ENCODE measurements at regions not wholly inside any gene's neighbourhood (a gene's known extent, or its start where the extent isn't known, plus 50 kb on each side); places are given as distances from the start of the nearest gene placed in this dataset.

- no peaks in the 10 kb centered on the region for H3K27me3 ChIP-seq (ENCODE audit: control insufficient read depth, insufficient read depth, low read length)
- TF ChIP-seq, protein P1, sequence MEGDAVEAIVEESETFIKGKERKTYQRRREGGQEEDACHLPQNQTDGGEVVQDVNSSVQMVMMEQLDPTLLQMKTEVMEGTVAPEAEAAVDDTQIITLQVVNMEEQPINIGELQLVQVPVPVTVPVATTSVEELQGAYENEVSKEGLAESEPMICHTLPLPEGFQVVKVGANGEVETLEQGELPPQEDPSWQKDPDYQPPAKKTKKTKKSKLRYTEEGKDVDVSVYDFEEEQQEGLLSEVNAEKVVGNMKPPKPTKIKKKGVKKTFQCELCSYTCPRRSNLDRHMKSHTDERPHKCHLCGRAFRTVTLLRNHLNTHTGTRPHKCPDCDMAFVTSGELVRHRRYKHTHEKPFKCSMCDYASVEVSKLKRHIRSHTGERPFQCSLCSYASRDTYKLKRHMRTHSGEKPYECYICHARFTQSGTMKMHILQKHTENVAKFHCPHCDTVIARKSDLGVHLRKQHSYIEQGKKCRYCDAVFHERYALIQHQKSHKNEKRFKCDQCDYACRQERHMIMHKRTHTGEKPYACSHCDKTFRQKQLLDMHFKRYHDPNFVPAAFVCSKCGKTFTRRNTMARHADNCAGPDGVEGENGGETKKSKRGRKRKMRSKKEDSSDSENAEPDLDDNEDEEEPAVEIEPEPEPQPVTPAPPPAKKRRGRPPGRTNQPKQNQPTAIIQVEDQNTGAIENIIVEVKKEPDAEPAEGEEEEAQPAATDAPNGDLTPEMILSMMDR (conservative IDR thresholded peaks at IDR 0.05 in 1 of 2, IDR thresholded peaks at IDR 0.05 in 1 of 2; ENCODE audit: low read depth in 1 of 2, low read length in 2 of 2) = no peak
- TF ChIP-seq EZH2 (IDR thresholded peaks at IDR 0.05; ENCODE audit: low read length, missing control alignments) = no peak
- H4K20me1 ChIP-seq (ENCODE audit: control insufficient read depth, extremely low read depth, insufficient read depth, low read length) = no peaks in the 10 kb centered on the region
These were observed 222.4 kb upstream of the NCKAP5 start for GRCh38 chr2:133790711-133791110.

DNA sequence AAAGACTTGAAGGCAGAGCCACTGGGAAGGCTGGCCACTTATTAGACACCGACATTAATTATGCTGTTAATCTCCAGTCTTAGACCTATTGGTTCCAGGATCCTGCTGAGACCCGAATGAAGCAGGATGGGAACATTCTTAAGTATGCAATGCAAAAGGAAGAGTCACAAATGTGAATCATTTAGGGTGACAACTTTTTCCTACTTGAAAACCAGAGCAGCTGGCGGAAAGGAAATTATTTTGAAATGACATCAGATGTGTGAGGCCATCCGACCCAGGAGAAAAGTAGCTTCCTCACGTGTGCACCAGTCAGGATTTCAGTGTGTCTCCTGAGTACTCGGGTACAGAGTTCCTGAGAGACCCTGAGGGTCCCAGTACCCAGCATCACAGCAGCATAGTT, 222.9 kb upstream of the NCKAP5 start:
- H3K9ac ChIP-seq (ENCODE audit: insufficient read depth, low read length) = no peak overlapping the region
- peak overlapping the region; percentile 34 for H3K27ac ChIP-seq (ENCODE audit: insufficient read depth, low read length)
- no peaks in the 10 kb centered on the region for H3K79me2 ChIP-seq (ENCODE audit: control insufficient read depth, insufficient read depth, low read length)
- no peaks in the 10 kb centered on the region for H3K27me3 ChIP-seq (ENCODE audit: control insufficient read depth, insufficient read depth, low read length)
- no peaks in the 10 kb centered on the region for H3K36me3 ChIP-seq (ENCODE audit: control insufficient read depth, insufficient read depth, low read length)
- peak overlapping the region; percentile 42 for H2AFZ ChIP-seq (ENCODE audit: low read length)
- H3K4me3 ChIP-seq (replicated peaks in 1 of 4; ENCODE audit: control extremely low read depth in 1 of 4, insufficient read depth in 1 of 4, low read depth in 3 of 4, low read length in 4 of 4) = no peak overlapping the region
- DNase-seq (ENCODE audit: low read depth in 2 of 2) = peak; percentile 34 to 83
- H4K20me1 ChIP-seq (ENCODE audit: control insufficient read depth, extremely low read depth, insufficient read depth, low read length) = no peaks in the 10 kb centered on the region
- H3K4me2 ChIP-seq (ENCODE audit: extremely low read depth, insufficient read depth, low read length) = peak overlapping the region; percentile 20
- TF ChIP-seq, protein P1 (conservative IDR thresholded peaks at IDR 0.05 in 1 of 2, IDR thresholded peaks at IDR 0.05 in 1 of 2; ENCODE audit: low read depth in 1 of 2, low read length in 2 of 2) = no peak
- TF ChIP-seq EZH2 (IDR thresholded peaks at IDR 0.05; ENCODE audit: low read length, missing control alignments) = no peak
- H3K9me3 ChIP-seq (ENCODE audit: control insufficient read depth, insufficient read depth, low read depth, low read length) = no peaks in the 10 kb centered on the region
- H3K4me1 ChIP-seq (ENCODE audit: control insufficient read depth, extremely low read depth, insufficient read depth, low read length) = peaks cover 19% of the 10 kb centered on the region

More at GRCh38 chr2:133790711-133791110, 222.4 kb upstream of the NCKAP5 start:
- H3K9me3 ChIP-seq (ENCODE audit: control insufficient read depth, insufficient read depth, low read depth, low read length) = no peaks in the 10 kb centered on the region
- H3K36me3 ChIP-seq (ENCODE audit: control insufficient read depth, insufficient read depth, low read length) = no peaks in the 10 kb centered on the region
- H3K4me2 ChIP-seq (ENCODE audit: extremely low read depth, insufficient read depth, low read length) = no peak overlapping the region
- no peak overlapping the region for H3K4me3 ChIP-seq (replicated peaks in 1 of 4; ENCODE audit: control extremely low read depth in 1 of 4, insufficient read depth in 1 of 4, low read depth in 3 of 4, low read length in 4 of 4)
- H3K79me2 ChIP-seq (ENCODE audit: control insufficient read depth, insufficient read depth, low read length) = no peaks in the 10 kb centered on the region
- H3K27ac ChIP-seq (ENCODE audit: insufficient read depth, low read length) = peak overlapping the region; percentile 34
- DNase-seq (ENCODE audit: low read depth in 2 of 2) = peak in 1 of 2 donors; percentile 75
- H3K9ac ChIP-seq (ENCODE audit: insufficient read depth, low read length) = no peak overlapping the region
- H2AFZ ChIP-seq (ENCODE audit: low read length) = no peak overlapping the region
- H3K4me1 ChIP-seq (ENCODE audit: control insufficient read depth, extremely low read depth, insufficient read depth, low read length) = peaks cover 19% of the 10 kb centered on the region

DNA sequence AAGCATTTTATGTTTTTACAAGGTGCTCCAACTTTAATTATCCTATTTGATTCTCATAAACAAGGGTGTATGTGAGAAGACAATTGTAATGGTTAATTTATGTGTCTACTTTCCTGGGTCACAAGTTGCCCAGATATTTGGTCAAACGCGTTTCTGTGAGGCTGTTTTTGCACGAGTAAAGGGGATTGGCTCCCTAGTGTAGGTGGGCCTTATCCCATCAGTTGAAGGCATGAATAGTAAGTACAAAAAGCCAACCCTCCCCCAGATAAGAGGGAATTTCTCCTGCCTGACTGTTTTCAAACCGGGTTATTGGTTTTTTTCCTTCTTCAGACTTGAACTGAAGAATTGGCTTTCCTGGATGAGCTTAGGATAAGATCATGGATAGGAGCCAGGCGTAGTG, 224.0 kb upstream of the NCKAP5 start:
- no peaks in the 10 kb centered on the region for H3K36me3 ChIP-seq (ENCODE audit: control insufficient read depth, insufficient read depth, low read length)
- H3K9me3 ChIP-seq (ENCODE audit: control insufficient read depth, insufficient read depth, low read depth, low read length) = no peaks in the 10 kb centered on the region
- no peaks in the 10 kb centered on the region for H4K20me1 ChIP-seq (ENCODE audit: control insufficient read depth, extremely low read depth, insufficient read depth, low read length)
- no peaks in the 10 kb centered on the region for H3K79me2 ChIP-seq (ENCODE audit: control insufficient read depth, insufficient read depth, low read length)
- no peak overlapping the region for H3K4me3 ChIP-seq (replicated peaks in 1 of 4; ENCODE audit: control extremely low read depth in 1 of 4, insufficient read depth in 1 of 4, low read depth in 3 of 4, low read length in 4 of 4)
- H3K9ac ChIP-seq (ENCODE audit: insufficient read depth, low read length) = no peak overlapping the region
- H3K27me3 ChIP-seq (ENCODE audit: control insufficient read depth, insufficient read depth, low read length) = no peaks in the 10 kb centered on the region
- H3K4me2 ChIP-seq (ENCODE audit: extremely low read depth, insufficient read depth, low read length) = no peak overlapping the region
- DNase-seq (ENCODE audit: low read depth in 2 of 2) = no peak
- H3K27ac ChIP-seq (ENCODE audit: insufficient read depth, low read length) = no peak overlapping the region
- H2AFZ ChIP-seq (ENCODE audit: low read length) = no peak overlapping the region
- peaks cover 19% of the 10 kb centered on the region for H3K4me1 ChIP-seq (ENCODE audit: control insufficient read depth, extremely low read depth, insufficient read depth, low read length)
- TF ChIP-seq EZH2 (IDR thresholded peaks at IDR 0.05; ENCODE audit: low read length, missing control alignments) = no peak
- TF ChIP-seq, protein P1 (conservative IDR thresholded peaks at IDR 0.05 in 1 of 2, IDR thresholded peaks at IDR 0.05 in 1 of 2; ENCODE audit: low read depth in 1 of 2, low read length in 2 of 2) = no peak
